Mesenchymal stem cell (in vitro differentiated cells and primary cell): ENCODE measurements at regions not wholly inside any gene's neighbourhood (a gene's known extent, or its start where the extent isn't known, plus 50 kb on each side); places are given as distances from the start of the nearest gene placed in this dataset.

Experiments used
- DNase-seq: peaks from one replicate; pipeline ENCODE4 v3.0.0-alpha.2; 2013
- H2AFZ ChIP-seq: one replicate; pipeline ENCODE4 v1.6.1; 2013; ENCODE audit warnings: low read depth, mild to moderate bottlenecking, control low read depth, inconsistent platforms, low read length, moderate library complexity
- H2AK5ac ChIP-seq: 2 replicates; pipeline ENCODE4 v1.6.1; 2013; ENCODE audit warnings: low read length, moderate library complexity, mild to moderate bottlenecking, inconsistent platforms; ENCODE audit not compliant: severe bottlenecking
- H2BK120ac ChIP-seq: one replicate; pipeline ENCODE4 v1.6.1; 2013; ENCODE audit warnings: low read depth, mild to moderate bottlenecking, inconsistent platforms, low read length, moderate library complexity
- H2BK12ac ChIP-seq, 2 experiments: one replicate each; pipeline ENCODE4 v1.6.1; 2013; ENCODE audit warnings: inconsistent platforms in 2 of 2, low read length in 2 of 2, mild to moderate bottlenecking in 2 of 2, moderate library complexity in 2 of 2, control low read depth in 1 of 2
- H2BK15ac ChIP-seq: one replicate; pipeline ENCODE4 v1.6.1; 2013; ENCODE audit warnings: mild to moderate bottlenecking, low read depth, inconsistent platforms; ENCODE audit not compliant: poor library complexity, severe bottlenecking
- H2BK5ac ChIP-seq: 2 replicates; pipeline ENCODE4 v1.6.1; 2013; ENCODE audit warnings: low read depth, mild to moderate bottlenecking, low read length, control low read depth, inconsistent platforms; ENCODE audit not compliant: poor library complexity, severe bottlenecking
- H3K14ac ChIP-seq, 2 experiments: one replicate each; pipeline ENCODE4 v1.6.1; 2013; ENCODE audit warnings: inconsistent platforms in 2 of 2, low read length in 2 of 2, control low read depth in 1 of 2, mild to moderate bottlenecking in 1 of 2, moderate library complexity in 1 of 2
- H3K18ac ChIP-seq, 2 experiments: one replicate each; pipeline ENCODE4 v1.6.1; 2013; ENCODE audit warnings: inconsistent platforms in 2 of 2, low read length in 2 of 2, control low read depth in 1 of 2, low read depth in 1 of 2, mild to moderate bottlenecking in 1 of 2
- H3K23ac ChIP-seq, 2 experiments: one replicate each; pipeline ENCODE4 v1.6.1; 2013; ENCODE audit warnings: inconsistent platforms in 2 of 2, low read length in 2 of 2, mild to moderate bottlenecking in 2 of 2, moderate library complexity in 2 of 2, control low read depth in 1 of 2
- H3K27ac ChIP-seq: 2 replicates; pipeline ENCODE4 v1.5.1; 2013; ENCODE audit warnings: mild to moderate bottlenecking, moderate library complexity, low read length, control low read depth, inconsistent platforms; ENCODE audit not compliant: poor library complexity, severe bottlenecking
- H3K27me3 ChIP-seq, 2 experiments: 2 replicates each; pipeline versions ENCODE4 v1.6.1 to v1.7.0; 2013; ENCODE audit warnings: low read length in 2 of 2, mild to moderate bottlenecking in 2 of 2, moderate library complexity in 2 of 2, control low read depth in 1 of 2, inconsistent platforms in 1 of 2; ENCODE audit not compliant: control insufficient read depth in 1 of 2, insufficient read depth in 1 of 2
- H3K36me3 ChIP-seq, 2 experiments: 2 replicates each; pipeline versions ENCODE4 v1.6.1 to v1.7.0; 2013; ENCODE audit warnings: low read length in 2 of 2, control low read depth in 1 of 2, inconsistent platforms in 1 of 2, low read depth in 1 of 2, mild to moderate bottlenecking in 1 of 2; ENCODE audit not compliant: insufficient read depth in 2 of 2, control insufficient read depth in 1 of 2
- H3K4ac ChIP-seq, 2 experiments: one replicate each; pipeline ENCODE4 v1.6.1; 2013; ENCODE audit warnings: inconsistent platforms in 2 of 2, low read length in 2 of 2, mild to moderate bottlenecking in 2 of 2, moderate library complexity in 2 of 2, control low read depth in 1 of 2, low read depth in 1 of 2
- H3K4me1 ChIP-seq: 2 replicates; pipeline ENCODE4 v1.6.1; 2013; ENCODE audit warnings: low read depth, low read length, control low read depth; ENCODE audit not compliant: control insufficient read depth, insufficient read depth
- H3K4me2 ChIP-seq: 2 replicates; pipeline ENCODE4 v1.6.1; 2013; ENCODE audit warnings: low read length, mild to moderate bottlenecking, inconsistent platforms; ENCODE audit not compliant: poor library complexity, severe bottlenecking
- H3K4me3 ChIP-seq, 2 experiments: 2 replicates each; pipeline versions ENCODE4 v1.5.1 to v1.7.0; 2013; ENCODE audit warnings: low read length in 2 of 2, mild to moderate bottlenecking in 2 of 2, control low read depth in 1 of 2, low read depth in 1 of 2; ENCODE audit not compliant: insufficient read depth in 1 of 2
- H3K79me1 ChIP-seq: replicated peaks from 2 replicates; pipeline ENCODE4 v1.6.1; 2013; ENCODE audit warnings: mild to moderate bottlenecking, control low read depth, low read length, inconsistent platforms; ENCODE audit not compliant: poor library complexity, severe bottlenecking
- H3K9ac ChIP-seq: 2 replicates; pipeline ENCODE4 v1.7.0; 2013; ENCODE audit warnings: mild to moderate bottlenecking, low read length, moderate library complexity
- H3K9me3 ChIP-seq: 2 replicates; pipeline ENCODE4 v1.7.0; 2013; ENCODE audit warnings: mild to moderate bottlenecking, low read length; ENCODE audit not compliant: control insufficient read depth
- H4K8ac ChIP-seq: one replicate; pipeline ENCODE4 v1.6.1; 2013; ENCODE audit warnings: inconsistent platforms, mild to moderate bottlenecking, low read length, moderate library complexity
- H4K91ac ChIP-seq: one replicate; pipeline ENCODE4 v1.6.1; 2013; ENCODE audit warnings: mild to moderate bottlenecking, low read length, inconsistent platforms
- WGBS: methylation state at CpG from one replicate; pipeline ENCODE4 v1.1.7; 2013; ENCODE audit warnings: mixed read lengths; 5-methylcytosine and 5-hydroxymethylcytosine counted together

DNA sequence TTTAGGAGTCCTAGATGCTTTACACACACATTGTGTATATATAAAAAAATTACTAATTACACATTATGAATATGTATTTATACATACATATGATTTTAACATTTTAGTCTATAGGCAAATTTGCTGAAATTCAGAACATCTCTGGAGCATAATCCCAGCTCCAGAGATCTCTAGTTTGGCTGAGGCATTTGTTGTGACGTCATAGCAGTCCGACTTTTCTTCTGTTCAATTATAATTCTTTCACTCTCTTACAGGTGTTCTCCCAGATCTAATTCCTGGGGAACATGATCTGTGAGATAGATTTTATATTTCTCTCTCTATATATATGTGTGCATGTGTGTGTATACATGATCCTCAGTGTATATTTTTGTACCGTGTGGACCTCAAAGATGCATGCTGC lies 1876.2 kb downstream of the EFNA5 start:
- Histone ChIP-seq H3K4me3 (no peak overlapping the region), H4K91ac (no peak overlapping the region), H3K9me3 (no peaks in the 10 kb centered on the region), H2BK15ac (no peak overlapping the region), H3K9ac (no peak overlapping the region), H3K18ac (no peak overlapping the region), H2BK120ac (no peak overlapping the region), H3K4ac (no peak overlapping the region), H3K36me3 (no peaks in the 10 kb centered on the region), H3K23ac (no peak overlapping the region), H2AFZ (no peak overlapping the region), H4K8ac (no peak overlapping the region), H2BK12ac (no peak overlapping the region), H3K27me3 (no peaks in the 10 kb centered on the region), H3K4me1 (no peaks in the 10 kb centered on the region), H3K4me2 (no peak overlapping the region), H2BK5ac (no peak overlapping the region), H2AK5ac (no peak overlapping the region), H3K27ac (no peak overlapping the region), H3K14ac (no peak overlapping the region), H3K79me1 (no peaks in the 10 kb centered on the region)
- WGBS: 100% methylated on average over 2 of the region's 3 CpGs
- DNase-seq: no peak

DNA sequence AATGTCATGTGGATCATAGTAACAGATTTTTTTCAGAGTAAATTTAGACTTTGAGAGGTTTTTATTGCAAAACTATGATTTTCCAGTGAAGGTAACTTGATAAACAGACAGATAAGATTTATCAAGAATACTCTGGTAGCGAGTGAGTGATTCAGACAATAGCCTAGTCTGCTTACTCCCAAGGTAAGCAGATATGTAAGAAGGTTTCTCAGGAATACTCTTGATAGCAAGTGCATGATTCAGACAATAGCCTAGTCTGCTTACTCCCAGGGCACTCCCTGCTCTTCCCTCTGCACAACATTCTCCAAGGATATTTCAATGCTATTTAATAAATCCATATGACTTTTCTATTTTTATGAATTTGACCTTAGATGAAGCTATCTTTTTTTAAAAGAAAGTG lies 1881.5 kb downstream of the EFNA5 start:
- H2AFZ ChIP-seq: no peak overlapping the region
- no peaks in the 10 kb centered on the region for H3K36me3 ChIP-seq
- no peak overlapping the region for H2BK120ac ChIP-seq
- WGBS: no CpG with 5 or more reads among the region's 1 CpG
- no peak overlapping the region for H3K9ac ChIP-seq
- H3K4ac ChIP-seq: no peak overlapping the region
- no peak overlapping the region for H3K18ac ChIP-seq
- no peak overlapping the region for H2AK5ac ChIP-seq
- H3K79me1 ChIP-seq: no peaks in the 10 kb centered on the region
- no peak overlapping the region for H3K23ac ChIP-seq
- H2BK15ac ChIP-seq: no peak overlapping the region
- no peak overlapping the region for H3K4me3 ChIP-seq
- no peak for DNase-seq
- H4K8ac ChIP-seq: no peak overlapping the region
- H3K4me1 ChIP-seq: no peaks in the 10 kb centered on the region
- H2BK12ac ChIP-seq: no peak overlapping the region
- H3K27ac ChIP-seq: no peak overlapping the region
- H4K91ac ChIP-seq: no peak overlapping the region
- H3K27me3 ChIP-seq: no peaks in the 10 kb centered on the region
- H2BK5ac ChIP-seq: no peak overlapping the region
- H3K14ac ChIP-seq: no peak overlapping the region
- no peak overlapping the region for H3K4me2 ChIP-seq
- no peaks in the 10 kb centered on the region for H3K9me3 ChIP-seq

DNA sequence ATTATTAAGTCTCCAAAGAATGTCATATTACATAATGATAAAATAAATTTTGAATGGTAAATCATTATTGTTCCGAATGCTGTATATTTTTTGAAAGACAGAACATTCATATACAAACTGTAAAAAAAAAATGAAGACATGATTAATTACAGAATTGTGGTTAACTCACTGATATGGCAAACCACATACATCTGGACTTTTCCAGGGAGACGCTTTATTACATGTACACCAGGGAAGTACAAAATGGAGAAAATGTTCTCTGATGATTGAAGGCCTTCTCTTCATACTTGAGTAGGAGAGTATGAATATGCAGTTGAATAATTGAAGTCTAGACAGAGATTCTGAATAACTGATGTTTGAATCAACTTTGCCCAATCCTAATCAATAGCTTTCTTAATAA lies 1886.9 kb downstream of the EFNA5 start:
- Histone ChIP-seq H3K4me3 (no peak overlapping the region), H4K8ac (no peak overlapping the region), H2AK5ac (no peak overlapping the region), H3K4me1 (peaks cover 2% of the 10 kb centered on the region), H3K36me3 (no peaks in the 10 kb centered on the region), H2BK12ac (no peak overlapping the region), H4K91ac (no peak overlapping the region), H2BK120ac (no peak overlapping the region), H3K14ac (no peak overlapping the region), H3K18ac (no peak overlapping the region), H3K23ac (no peak overlapping the region), H2AFZ (no peak overlapping the region), H3K27ac (no peak overlapping the region), H2BK15ac (no peak overlapping the region), H3K4me2 (no peak overlapping the region), H3K9me3 (no peaks in the 10 kb centered on the region), H3K27me3 (no peaks in the 10 kb centered on the region), H3K4ac (no peak overlapping the region), H3K9ac (no peak overlapping the region), H2BK5ac (no peak overlapping the region), H3K79me1 (no peaks in the 10 kb centered on the region)
- DNase-seq: peak; percentile 17
- WGBS: 80% methylated on average over 1 of the region's 2 CpGs

GRCh38 chr5:105782501-105782900 lies 1888.2 kb downstream of the EFNA5 start:
- Histone ChIP-seq H3K4me1 (peaks cover 2% of the 10 kb centered on the region), H2BK5ac (no peak overlapping the region), H4K8ac (no peak overlapping the region), H3K18ac (no peak overlapping the region), H2AK5ac (no peak overlapping the region), H3K4ac (no peak overlapping the region), H4K91ac (no peak overlapping the region), H2AFZ (no peak overlapping the region), H3K9me3 (no peaks in the 10 kb centered on the region), H3K23ac (no peak overlapping the region), H3K4me3 (no peak overlapping the region), H3K4me2 (no peak overlapping the region), H2BK120ac (no peak overlapping the region), H2BK15ac (no peak overlapping the region), H3K79me1 (no peaks in the 10 kb centered on the region), H3K14ac (no peak overlapping the region), H3K36me3 (no peaks in the 10 kb centered on the region), H3K9ac (no peak overlapping the region), H3K27me3 (no peaks in the 10 kb centered on the region), H2BK12ac (no peak overlapping the region), H3K27ac (no peak overlapping the region)
- WGBS: no CpG with 5 or more reads among the region's 2 CpGs
- DNase-seq: peak; percentile 6
